ENCODE measurements at regions not wholly inside any gene's neighbourhood (a gene's known extent, or its start where the extent isn't known, plus 50 kb on each side); places are given as distances from the start of the nearest gene placed in this dataset.

GRCh38 chr2:234577191-234577590 is 80.3 kb upstream of the ARL4C start:
- Histone ChIP-seq H3K4me2 (ENCODE audit: low read depth, low read length, poor library complexity, severe bottlenecking) (peak overlapping the region; percentile 39), H2AFZ (ENCODE audit: low read length) (peak overlapping the region; percentile 37; the same call in 1 of the 2 replicates)

GRCh38 chr2:234571620-234572407 is 74.9 kb upstream of the ARL4C start:
- Histone ChIP-seq H3K36me3 (ENCODE audit: insufficient read depth, low read length) (no peaks in the 10 kb centered on the region), H3K9me3 (ENCODE audit: insufficient read depth, low read depth, low read length) (no peaks in the 10 kb centered on the region), H3F3A (ENCODE audit: low read depth) (no peaks in the 10 kb centered on the region), H3K9me2 (replicated peaks; ENCODE audit: low read depth, low read length) (no peaks in the 10 kb centered on the region), H3K4me1 (ENCODE audit: insufficient read depth, low read length, poor library complexity, severe bottlenecking) (peaks cover 4% of the 10 kb centered on the region), H3K79me2 (ENCODE audit: insufficient read depth, low read length) (no peaks in the 10 kb centered on the region), H4K20me1 (ENCODE audit: insufficient read depth, low read length, poor library complexity, severe bottlenecking) (no peaks in the 10 kb centered on the region), H2AFZ (ENCODE audit: low read length) (no peak overlapping the region), H3K4me2 (ENCODE audit: low read depth, low read length, poor library complexity, severe bottlenecking) (no peak overlapping the region), H3K4me3 (ENCODE audit: low read length, poor library complexity, severe bottlenecking) (no peak overlapping the region), H3K9ac (ENCODE audit: low read depth, low read length, poor library complexity, severe bottlenecking) (no peak overlapping the region), H3K27me3 (ENCODE audit: insufficient read depth, low read length, poor library complexity, severe bottlenecking) (no peaks in the 10 kb centered on the region)
- TF ChIP-seq CTCF (conservative IDR thresholded peaks at IDR 0.05; ENCODE audit: low read length) (no peak), EZH2phosphoT487 (IDR thresholded peaks at IDR 0.05; ENCODE audit: borderline replicate concordance) (no peak)

More at GRCh38 chr2:234577191-234577590, 80.3 kb upstream of the ARL4C start:
- no peak for TF ChIP-seq CTCF (conservative IDR thresholded peaks at IDR 0.05; ENCODE audit: low read length)
- TF ChIP-seq EZH2phosphoT487 (IDR thresholded peaks at IDR 0.05; ENCODE audit: borderline replicate concordance), result no peak
- no peak overlapping the region for H3K4me3 ChIP-seq (ENCODE audit: low read length, poor library complexity, severe bottlenecking)
- H3K9me2 ChIP-seq (replicated peaks; ENCODE audit: low read depth, low read length), result no peaks in the 10 kb centered on the region
- H3K9me3 ChIP-seq (ENCODE audit: insufficient read depth, low read depth, low read length), result no peaks in the 10 kb centered on the region
- no peak overlapping the region for H3K9ac ChIP-seq (ENCODE audit: low read depth, low read length, poor library complexity, severe bottlenecking)
- no peaks in the 10 kb centered on the region for H4K20me1 ChIP-seq (ENCODE audit: insufficient read depth, low read length, poor library complexity, severe bottlenecking)
- H3K79me2 ChIP-seq (ENCODE audit: insufficient read depth, low read length), result no peaks in the 10 kb centered on the region
- no peaks in the 10 kb centered on the region for H3K27me3 ChIP-seq (ENCODE audit: insufficient read depth, low read length, poor library complexity, severe bottlenecking)
- H3F3A ChIP-seq (ENCODE audit: low read depth), result no peaks in the 10 kb centered on the region
- peaks cover 14% of the 10 kb centered on the region for H3K4me1 ChIP-seq (ENCODE audit: insufficient read depth, low read length, poor library complexity, severe bottlenecking)
- H3K36me3 ChIP-seq (ENCODE audit: insufficient read depth, low read length), result no peaks in the 10 kb centered on the region

GRCh38 chr2:234570476-234570875 is 73.6 kb upstream of the ARL4C start:
- H2AFZ ChIP-seq (ENCODE audit: low read length), result no peak overlapping the region
- H3K27me3 ChIP-seq (ENCODE audit: insufficient read depth, low read length, poor library complexity, severe bottlenecking), result no peaks in the 10 kb centered on the region
- no peaks in the 10 kb centered on the region for H3K36me3 ChIP-seq (ENCODE audit: insufficient read depth, low read length)
- H4K20me1 ChIP-seq (ENCODE audit: insufficient read depth, low read length, poor library complexity, severe bottlenecking), result no peaks in the 10 kb centered on the region
- H3K9me2 ChIP-seq (replicated peaks; ENCODE audit: low read depth, low read length), result no peaks in the 10 kb centered on the region
- H3F3A ChIP-seq (ENCODE audit: low read depth), result no peaks in the 10 kb centered on the region
- H3K4me3 ChIP-seq (ENCODE audit: low read length, poor library complexity, severe bottlenecking), result no peak overlapping the region
- no peaks in the 10 kb centered on the region for H3K79me2 ChIP-seq (ENCODE audit: insufficient read depth, low read length)
- peaks cover under 1% of the 10 kb centered on the region for H3K4me1 ChIP-seq (ENCODE audit: insufficient read depth, low read length, poor library complexity, severe bottlenecking)
- H3K4me2 ChIP-seq (ENCODE audit: low read depth, low read length, poor library complexity, severe bottlenecking), result no peak overlapping the region
- no peak overlapping the region for H3K9ac ChIP-seq (ENCODE audit: low read depth, low read length, poor library complexity, severe bottlenecking)
- no peaks in the 10 kb centered on the region for H3K9me3 ChIP-seq (ENCODE audit: insufficient read depth, low read depth, low read length)
- TF ChIP-seq CTCF (conservative IDR thresholded peaks at IDR 0.05; ENCODE audit: low read length) (no peak), EZH2phosphoT487 (IDR thresholded peaks at IDR 0.05; ENCODE audit: borderline replicate concordance) (no peak)

All from Loucy (cell line).